ENCODE measurements at regions not wholly inside any gene's neighbourhood (a gene's known extent, or its start where the extent isn't known, plus 50 kb on each side); places are given as distances from the start of the nearest gene placed in this dataset.
"Not testable (repeated sequence)": the region's sequence is repeated elsewhere in the genome, so short reads cannot be mapped to it uniquely, and the experiment has no call there.

GRCh38 chrX:130512534-130512933, 110.7 kb downstream of the RBMX2 start:
- not testable (repeated sequence) for H3K4me1 ChIP-seq (ENCODE audit: control insufficient read depth in 2 of 2, insufficient read depth in 2 of 2, low read length in 1 of 2); H3K36me3 ChIP-seq (ENCODE audit: control insufficient read depth in 2 of 2, insufficient read depth in 2 of 2, low read length in 1 of 2); H3K4me3 ChIP-seq (ENCODE audit: low read depth in 1 of 2, low read length in 2 of 2); H3K9me3 ChIP-seq (ENCODE audit: control insufficient read depth in 2 of 2, insufficient read depth in 1 of 2, low read depth in 1 of 2, low read length in 1 of 2); H3K27me3 ChIP-seq (ENCODE audit: control insufficient read depth in 1 of 2, insufficient read depth in 2 of 2, low read length in 2 of 2); H3K27ac ChIP-seq (ENCODE audit: low read depth in 2 of 2, low read length in 1 of 2)
- 74 to 75% methylated on average over 3 of the region's 3 CpGs for WGBS, 2 donors

GRCh38 chrX:130516123-130516522, 114.3 kb downstream of the RBMX2 start:
- no peaks in the 10 kb centered on the region for H3K4me1 ChIP-seq (ENCODE audit: control insufficient read depth in 2 of 2, insufficient read depth in 2 of 2, low read length in 1 of 2)
- no peak overlapping the region for H3K27ac ChIP-seq (ENCODE audit: low read depth in 2 of 2, low read length in 1 of 2)
- no peaks in the 10 kb centered on the region for H3K36me3 ChIP-seq (ENCODE audit: control insufficient read depth in 2 of 2, insufficient read depth in 2 of 2, low read length in 1 of 2)
- H3K27me3 ChIP-seq (ENCODE audit: control insufficient read depth in 1 of 2, insufficient read depth in 2 of 2, low read length in 2 of 2): no peaks in the 10 kb centered on the region
- H3K4me3 ChIP-seq (ENCODE audit: low read depth in 1 of 2, low read length in 2 of 2): no peak overlapping the region
- WGBS, 2 donors: 83% methylated on average over 1 of the region's 1 CpG
- no peaks in the 10 kb centered on the region for H3K9me3 ChIP-seq (ENCODE audit: control insufficient read depth in 2 of 2, insufficient read depth in 1 of 2, low read depth in 1 of 2, low read length in 1 of 2)

GRCh38 chrX:130523460-130524394, 121.9 kb downstream of the RBMX2 start:
- H3K27me3 ChIP-seq (ENCODE audit: control insufficient read depth in 1 of 2, insufficient read depth in 2 of 2, low read length in 2 of 2): no peaks in the 10 kb centered on the region
- no peak overlapping the region for H3K27ac ChIP-seq (ENCODE audit: low read depth in 2 of 2, low read length in 1 of 2)
- no peaks in the 10 kb centered on the region for H3K36me3 ChIP-seq (ENCODE audit: control insufficient read depth in 2 of 2, insufficient read depth in 2 of 2, low read length in 1 of 2)
- H3K4me1 ChIP-seq (ENCODE audit: control insufficient read depth in 2 of 2, insufficient read depth in 2 of 2, low read length in 1 of 2): no peaks in the 10 kb centered on the region
- 17 to 41% methylated on average over 42 of the region's 42 CpGs for whole genome bisulfite sequencing, 2 donors
- H3K4me3 ChIP-seq (ENCODE audit: low read depth in 1 of 2, low read length in 2 of 2): peak overlapping the region in 1 of 2 donors; percentile 41
- H3K9me3 ChIP-seq (ENCODE audit: control insufficient read depth in 2 of 2, insufficient read depth in 1 of 2, low read depth in 1 of 2, low read length in 1 of 2): no peaks in the 10 kb centered on the region

GRCh38 chrX:130524476-130525194, 122.8 kb downstream of the RBMX2 start:
- Histone ChIP-seq H3K4me1 (ENCODE audit: control insufficient read depth in 2 of 2, insufficient read depth in 2 of 2, low read length in 1 of 2) (no peaks in the 10 kb centered on the region), H3K9me3 (ENCODE audit: control insufficient read depth in 2 of 2, insufficient read depth in 1 of 2, low read depth in 1 of 2, low read length in 1 of 2) (no peaks in the 10 kb centered on the region), H3K27me3 (ENCODE audit: control insufficient read depth in 1 of 2, insufficient read depth in 2 of 2, low read length in 2 of 2) (no peaks in the 10 kb centered on the region), H3K27ac (ENCODE audit: low read depth in 2 of 2, low read length in 1 of 2) (no peak overlapping the region), H3K36me3 (ENCODE audit: control insufficient read depth in 2 of 2, insufficient read depth in 2 of 2, low read length in 1 of 2) (no peaks in the 10 kb centered on the region), H3K4me3 (ENCODE audit: low read depth in 1 of 2, low read length in 2 of 2) (peak overlapping the region in 1 of 2 donors; percentile 41)
- WGBS, 2 donors: 70 to 72% methylated on average over 6 of the region's 6 CpGs

GRCh38 chrX:130529531-130529930, 127.7 kb downstream of the RBMX2 start:
- WGBS, 2 donors: 86% methylated on average over 4 of the region's 4 CpGs
- Histone ChIP-seq H3K27me3 (ENCODE audit: control insufficient read depth in 1 of 2, insufficient read depth in 2 of 2, low read length in 2 of 2) (no peaks in the 10 kb centered on the region), H3K27ac (ENCODE audit: low read depth in 2 of 2, low read length in 1 of 2) (no peak overlapping the region), H3K4me1 (ENCODE audit: control insufficient read depth in 2 of 2, insufficient read depth in 2 of 2, low read length in 1 of 2) (no peaks in the 10 kb centered on the region), H3K9me3 (ENCODE audit: control insufficient read depth in 2 of 2, insufficient read depth in 1 of 2, low read depth in 1 of 2, low read length in 1 of 2) (no peaks in the 10 kb centered on the region), H3K36me3 (ENCODE audit: control insufficient read depth in 2 of 2, insufficient read depth in 2 of 2, low read length in 1 of 2) (no peaks in the 10 kb centered on the region), H3K4me3 (ENCODE audit: low read depth in 1 of 2, low read length in 2 of 2) (no peak overlapping the region)

- Histone ChIP-seq H3K27me3 (ENCODE audit: control insufficient read depth in 1 of 2, insufficient read depth in 2 of 2, low read length in 2 of 2) (no peaks in the 10 kb centered on the region), H3K4me3 (ENCODE audit: low read depth in 1 of 2, low read length in 2 of 2) (no peak overlapping the region), H3K9me3 (ENCODE audit: control insufficient read depth in 2 of 2, insufficient read depth in 1 of 2, low read depth in 1 of 2, low read length in 1 of 2) (no peaks in the 10 kb centered on the region), H3K4me1 (ENCODE audit: control insufficient read depth in 2 of 2, insufficient read depth in 2 of 2, low read length in 1 of 2) (no peaks in the 10 kb centered on the region), H3K36me3 (ENCODE audit: control insufficient read depth in 2 of 2, insufficient read depth in 2 of 2, low read length in 1 of 2) (no peaks in the 10 kb centered on the region), H3K27ac (ENCODE audit: low read depth in 2 of 2, low read length in 1 of 2) (no peak overlapping the region)
These were observed 129.3 kb downstream of the RBMX2 start for GRCh38 chrX:130531066-130531465.

- 18 to 26% methylated on average over 15 of the region's 15 CpGs for WGBS, 2 donors
- H3K4me1 ChIP-seq (ENCODE audit: control insufficient read depth in 2 of 2, insufficient read depth in 2 of 2, low read length in 1 of 2): no peaks in the 10 kb centered on the region
- H3K27me3 ChIP-seq (ENCODE audit: control insufficient read depth in 1 of 2, insufficient read depth in 2 of 2, low read length in 2 of 2): peaks cover 0 to 3% of the 10 kb centered on the region in 2 donors
- no peak overlapping the region for H3K4me3 ChIP-seq (ENCODE audit: low read depth in 1 of 2, low read length in 2 of 2)
- no peaks in the 10 kb centered on the region for H3K9me3 ChIP-seq (ENCODE audit: control insufficient read depth in 2 of 2, insufficient read depth in 1 of 2, low read depth in 1 of 2, low read length in 1 of 2)
- no peak overlapping the region for H3K27ac ChIP-seq (ENCODE audit: low read depth in 2 of 2, low read length in 1 of 2)
- no peaks in the 10 kb centered on the region for H3K36me3 ChIP-seq (ENCODE audit: control insufficient read depth in 2 of 2, insufficient read depth in 2 of 2, low read length in 1 of 2)
These were observed 138.0 kb downstream of the RBMX2 start for GRCh38 chrX:130539721-130540321.

- WGBS, 2 donors: 45 to 63% methylated on average over 4 of the region's 4 CpGs
- Histone ChIP-seq H3K9me3 (ENCODE audit: control insufficient read depth in 2 of 2, insufficient read depth in 1 of 2, low read depth in 1 of 2, low read length in 1 of 2) (no peaks in the 10 kb centered on the region), H3K36me3 (ENCODE audit: control insufficient read depth in 2 of 2, insufficient read depth in 2 of 2, low read length in 1 of 2) (no peaks in the 10 kb centered on the region), H3K27ac (ENCODE audit: low read depth in 2 of 2, low read length in 1 of 2) (no peak overlapping the region), H3K4me1 (ENCODE audit: control insufficient read depth in 2 of 2, insufficient read depth in 2 of 2, low read length in 1 of 2) (no peaks in the 10 kb centered on the region), H3K4me3 (ENCODE audit: low read depth in 1 of 2, low read length in 2 of 2) (no peak overlapping the region), H3K27me3 (ENCODE audit: control insufficient read depth in 1 of 2, insufficient read depth in 2 of 2, low read length in 2 of 2) (no peaks in the 10 kb centered on the region)
These were observed 142.0 kb downstream of the RBMX2 start for GRCh38 chrX:130543603-130544325.

GRCh38 chrX:130545796-130546195, 144.0 kb downstream of the RBMX2 start:
- WGBS, 2 donors: 91 to 96% methylated on average over 2 of the region's 2 CpGs
- H3K4me1 ChIP-seq (ENCODE audit: control insufficient read depth in 2 of 2, insufficient read depth in 2 of 2, low read length in 1 of 2): no peaks in the 10 kb centered on the region

More at GRCh38 chrX:130545796-130546195, 144.0 kb downstream of the RBMX2 start:
- no peak overlapping the region for H3K27ac ChIP-seq (ENCODE audit: low read depth in 2 of 2, low read length in 1 of 2)
- no peak overlapping the region for H3K4me3 ChIP-seq (ENCODE audit: low read depth in 1 of 2, low read length in 2 of 2)
- no peaks in the 10 kb centered on the region for H3K9me3 ChIP-seq (ENCODE audit: control insufficient read depth in 2 of 2, insufficient read depth in 1 of 2, low read depth in 1 of 2, low read length in 1 of 2)
- no peaks in the 10 kb centered on the region for H3K36me3 ChIP-seq (ENCODE audit: control insufficient read depth in 2 of 2, insufficient read depth in 2 of 2, low read length in 1 of 2)
- H3K27me3 ChIP-seq (ENCODE audit: control insufficient read depth in 1 of 2, insufficient read depth in 2 of 2, low read length in 2 of 2): peaks cover 0 to 3% of the 10 kb centered on the region in 2 donors
